C4-2B (cell line): ENCODE measurements at regions not wholly inside any gene's neighbourhood (a gene's known extent, or its start where the extent isn't known, plus 50 kb on each side); places are given as distances from the start of the nearest gene placed in this dataset.

Experiments
- ZFX ChIP-seq: fragments of 450-650 bp; IDR thresholded peaks from 2 replicates; pipeline ENCODE4 v1.6.1; 2017
- TF ChIP-seq, protein P1 (sequence below): fragments of 450-650 bp; conservative IDR thresholded peaks from 2 replicates; pipeline ENCODE4 v1.5.1; 2017; ENCODE audit warnings: mild to moderate bottlenecking

DNA sequence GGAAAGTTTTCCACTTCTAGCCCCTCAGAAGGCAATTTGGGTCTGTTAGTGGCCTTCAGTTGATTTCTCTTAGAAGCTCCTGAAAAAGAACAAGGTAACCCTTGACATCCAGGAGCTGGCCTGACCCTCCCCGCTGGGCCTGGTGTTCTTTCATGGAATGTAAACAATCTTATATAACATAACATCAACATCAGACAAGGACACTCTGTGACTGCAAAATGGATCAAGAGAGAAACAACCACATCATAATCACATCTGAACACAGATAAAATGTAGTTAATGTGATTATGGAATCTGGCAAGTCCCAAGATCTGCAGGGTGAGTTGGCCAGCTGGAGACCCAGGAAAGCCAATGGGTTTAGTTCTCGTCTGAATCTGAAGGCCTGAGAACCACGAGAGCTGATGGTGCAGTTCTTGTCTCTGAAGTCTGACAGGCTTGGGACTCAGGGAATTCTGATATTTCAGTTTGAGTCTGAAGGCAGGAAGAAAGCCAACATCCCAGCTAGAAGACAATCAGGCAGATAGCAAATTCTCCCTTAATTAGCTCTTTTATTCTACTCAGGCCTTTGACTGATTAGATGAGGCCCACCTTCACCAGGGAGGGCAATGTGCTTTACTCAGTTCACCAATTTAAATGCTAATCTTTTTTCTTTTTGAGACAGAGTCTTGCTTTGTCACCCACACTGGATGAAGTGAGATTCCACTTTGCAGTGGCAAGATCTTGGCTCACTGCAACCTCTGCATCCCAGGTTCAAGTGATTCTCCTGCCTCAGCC lies 91.4 kb upstream of the NAMPT start:
- TF ChIP-seq, protein P1, sequence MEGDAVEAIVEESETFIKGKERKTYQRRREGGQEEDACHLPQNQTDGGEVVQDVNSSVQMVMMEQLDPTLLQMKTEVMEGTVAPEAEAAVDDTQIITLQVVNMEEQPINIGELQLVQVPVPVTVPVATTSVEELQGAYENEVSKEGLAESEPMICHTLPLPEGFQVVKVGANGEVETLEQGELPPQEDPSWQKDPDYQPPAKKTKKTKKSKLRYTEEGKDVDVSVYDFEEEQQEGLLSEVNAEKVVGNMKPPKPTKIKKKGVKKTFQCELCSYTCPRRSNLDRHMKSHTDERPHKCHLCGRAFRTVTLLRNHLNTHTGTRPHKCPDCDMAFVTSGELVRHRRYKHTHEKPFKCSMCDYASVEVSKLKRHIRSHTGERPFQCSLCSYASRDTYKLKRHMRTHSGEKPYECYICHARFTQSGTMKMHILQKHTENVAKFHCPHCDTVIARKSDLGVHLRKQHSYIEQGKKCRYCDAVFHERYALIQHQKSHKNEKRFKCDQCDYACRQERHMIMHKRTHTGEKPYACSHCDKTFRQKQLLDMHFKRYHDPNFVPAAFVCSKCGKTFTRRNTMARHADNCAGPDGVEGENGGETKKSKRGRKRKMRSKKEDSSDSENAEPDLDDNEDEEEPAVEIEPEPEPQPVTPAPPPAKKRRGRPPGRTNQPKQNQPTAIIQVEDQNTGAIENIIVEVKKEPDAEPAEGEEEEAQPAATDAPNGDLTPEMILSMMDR: no peak
- TF ChIP-seq ZFX: no peak
